ENCODE measurements at regions not wholly inside any gene's neighbourhood (a gene's known extent, or its start where the extent isn't known, plus 50 kb on each side); places are given as distances from the start of the nearest gene placed in this dataset.
"Not testable (repeated sequence)": the region's sequence is repeated elsewhere in the genome, so short reads cannot be mapped to it uniquely, and the experiment has no call there.

- Histone ChIP-seq H3K4me1 (no peaks in the 10 kb centered on the region), H3K36me3 (no peaks in the 10 kb centered on the region), H3K4me3 (no peak overlapping the region), H3K27me3 (no peaks in the 10 kb centered on the region), H3K27ac (no peak overlapping the region), H3K9me3 (no peaks in the 10 kb centered on the region)
- no peak for DNase-seq (ENCODE audit: low spot score)
- no peak for TF ChIP-seq CTCF (IDR thresholded peaks at IDR 0.05)
These were observed 277.4 kb downstream of the NKX6-1 start for GRCh38 chr4:84221704-84222103.

GRCh38 chr4:84220990-84221389, 278.1 kb downstream of the NKX6-1 start:
- no peak for DNase-seq (ENCODE audit: low spot score)
- H3K4me1 ChIP-seq, result no peaks in the 10 kb centered on the region
- no peaks in the 10 kb centered on the region for H3K27me3 ChIP-seq
- TF ChIP-seq CTCF (IDR thresholded peaks at IDR 0.05), result no peak
- no peaks in the 10 kb centered on the region for H3K36me3 ChIP-seq
- H3K9me3 ChIP-seq, result no peaks in the 10 kb centered on the region
- no peak overlapping the region for H3K27ac ChIP-seq
- H3K4me3 ChIP-seq, result no peak overlapping the region

- Histone ChIP-seq H3K27me3 (no peaks in the 10 kb centered on the region), H3K4me3 (no peak overlapping the region), H3K9me3 (no peaks in the 10 kb centered on the region), H3K27ac (no peak overlapping the region), H3K36me3 (no peaks in the 10 kb centered on the region), H3K4me1 (no peaks in the 10 kb centered on the region)
- DNase-seq (ENCODE audit: low spot score), result no peak
- no peak for TF ChIP-seq CTCF (IDR thresholded peaks at IDR 0.05)
These were observed 279.4 kb downstream of the NKX6-1 start for GRCh38 chr4:84219656-84220055.

GRCh38 chr4:84218031-84218430, 281.1 kb downstream of the NKX6-1 start:
- H3K4me3 ChIP-seq, result no peak overlapping the region
- no peak for TF ChIP-seq CTCF (IDR thresholded peaks at IDR 0.05)
- no peak for DNase-seq (ENCODE audit: low spot score)

GRCh38 chr4:84215217-84215616, 283.9 kb downstream of the NKX6-1 start:
- H3K4me3 ChIP-seq, result no peak overlapping the region
- H3K27ac ChIP-seq, result no peak overlapping the region
- TF ChIP-seq CTCF (IDR thresholded peaks at IDR 0.05), result no peak
- H3K4me1 ChIP-seq, result no peaks in the 10 kb centered on the region
- DNase-seq (ENCODE audit: low spot score), result no peak
- no peaks in the 10 kb centered on the region for H3K9me3 ChIP-seq
- no peaks in the 10 kb centered on the region for H3K36me3 ChIP-seq
- no peaks in the 10 kb centered on the region for H3K27me3 ChIP-seq

More at GRCh38 chr4:84218031-84218430, 281.1 kb downstream of the NKX6-1 start:
- Histone ChIP-seq H3K27me3 (no peaks in the 10 kb centered on the region), H3K4me1 (no peaks in the 10 kb centered on the region), H3K9me3 (no peaks in the 10 kb centered on the region), H3K27ac (no peak overlapping the region), H3K36me3 (no peaks in the 10 kb centered on the region)

- not testable (repeated sequence) for H3K27me3 ChIP-seq; H3K4me3 ChIP-seq; H3K36me3 ChIP-seq; H3K4me1 ChIP-seq; H3K27ac ChIP-seq; DNase-seq (ENCODE audit: low spot score)
- H3K9me3 ChIP-seq, result peaks cover 0 to 18% of the 10 kb centered on the region in 2 donors
These were observed 292.9 kb downstream of the NKX6-1 start for GRCh38 chr4:84206226-84206625.

All from right atrium auricular region (tissue), 2 donors.